ENCODE measurements at regions not wholly inside any gene's neighbourhood (a gene's known extent, or its start where the extent isn't known, plus 50 kb on each side); places are given as distances from the start of the nearest gene placed in this dataset.
A peak's percentile ranks its signal among the peaks of the same experiment; 100 is the strongest.

- DNase-seq, result no peak
- no peak for TF ChIP-seq GATA1 (IDR thresholded peaks at IDR 0.05; ENCODE audit: low read depth, low read length)
- no peak for TF ChIP-seq POLR2A (IDR thresholded peaks at IDR 0.05; ENCODE audit: low read length)
Observed at GRCh38 chrX:103158317-103158621, 56.6 kb upstream of the BEX4 start.

DNA sequence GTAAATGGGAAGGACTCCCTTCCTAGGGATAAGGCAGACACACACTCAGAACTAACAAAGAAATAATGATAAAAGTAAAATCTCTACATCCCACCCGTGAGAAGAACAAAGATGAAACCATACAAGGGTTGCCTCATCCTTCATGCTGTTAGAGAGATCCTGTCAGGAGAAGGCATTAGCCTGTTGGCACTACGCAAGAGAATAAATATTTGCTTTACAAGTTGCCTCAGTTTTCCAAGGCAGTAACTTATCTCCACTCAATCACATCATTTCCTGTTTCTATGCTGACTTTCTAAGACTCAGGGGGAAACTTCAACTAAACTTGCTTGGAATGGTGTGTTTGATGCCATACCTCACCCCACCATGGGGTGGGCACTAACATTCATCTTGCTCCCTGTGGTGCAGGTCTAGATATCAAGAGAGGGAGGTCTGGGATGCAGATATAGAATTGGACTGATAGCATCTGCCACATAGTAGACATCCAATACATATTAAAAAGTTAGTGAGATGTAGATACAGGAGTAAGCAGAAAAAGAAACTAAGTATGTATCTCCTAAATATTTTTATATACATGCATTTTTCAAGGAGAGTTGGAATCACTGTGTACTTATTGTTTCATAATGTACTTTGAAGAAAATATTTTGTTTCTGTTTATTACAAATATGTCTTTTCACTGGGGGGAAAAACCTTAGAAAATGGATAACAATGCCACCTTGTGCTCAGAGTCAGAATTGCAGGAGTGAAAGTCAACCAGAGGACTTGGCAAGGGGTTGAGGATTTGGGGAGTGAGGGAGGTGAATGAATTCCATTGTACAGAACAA lies 57.2 kb upstream of the BEX4 start:
- peak; percentile 46 to 70 for DNase-seq

GRCh38 chrX:103155201-103155600 lies 59.7 kb upstream of the BEX4 start:
- DNase-seq, result no peak
- TF ChIP-seq POLR2A (IDR thresholded peaks at IDR 0.05; ENCODE audit: low read length), result no peak
- no peak for TF ChIP-seq GATA1 (IDR thresholded peaks at IDR 0.05; ENCODE audit: low read depth, low read length)

More for the DNA sequence above, 57.2 kb upstream of the BEX4 start:
- TF ChIP-seq POLR2A (IDR thresholded peaks at IDR 0.05; ENCODE audit: low read length) (no peak), GATA1 (IDR thresholded peaks at IDR 0.05; ENCODE audit: low read depth, low read length) (no peak)

GRCh38 chrX:103153661-103154060 lies 60.7 kb upstream of the NXF3 start:
- TF ChIP-seq GATA1 (IDR thresholded peaks at IDR 0.05; ENCODE audit: low read depth, low read length) (no peak), POLR2A (IDR thresholded peaks at IDR 0.05; ENCODE audit: low read length) (no peak)
- DNase-seq, result no peak

- no peak for TF ChIP-seq GATA1 (IDR thresholded peaks at IDR 0.05; ENCODE audit: low read depth, low read length)
- no peak for TF ChIP-seq POLR2A (IDR thresholded peaks at IDR 0.05; ENCODE audit: low read length)
- DNase-seq, result no peak
Observed at GRCh38 chrX:103151799-103152198, 58.9 kb upstream of the NXF3 start.

DNA sequence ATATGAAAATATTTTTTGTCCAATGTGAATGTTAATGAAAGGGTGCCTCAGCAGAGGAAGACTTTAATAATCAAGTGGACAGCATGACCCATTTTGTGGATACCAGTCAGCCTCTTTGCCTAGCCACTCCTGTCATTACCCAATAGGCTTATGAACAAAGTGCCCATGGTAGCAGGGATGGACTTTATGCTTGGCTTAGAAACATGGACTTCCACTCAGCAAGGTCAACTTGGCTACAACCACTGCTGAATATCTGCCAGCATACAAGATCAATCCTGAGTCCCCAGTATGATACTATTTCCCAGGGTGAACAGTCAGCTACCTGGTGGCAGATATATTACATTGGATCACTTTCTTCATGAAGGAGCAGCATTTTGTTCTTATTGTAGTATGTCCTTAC lies 56.7 kb upstream of the NXF3 start:
- DNase-seq, result no peak
- no peak for TF ChIP-seq GATA1 (IDR thresholded peaks at IDR 0.05; ENCODE audit: low read depth, low read length)
- no peak for TF ChIP-seq POLR2A (IDR thresholded peaks at IDR 0.05; ENCODE audit: low read length)

- no peak for DNase-seq
- TF ChIP-seq GATA1 (IDR thresholded peaks at IDR 0.05; ENCODE audit: low read depth, low read length) (no peak), POLR2A (IDR thresholded peaks at IDR 0.05; ENCODE audit: low read length) (no peak)
Observed at GRCh38 chrX:103148075-103148474, 55.1 kb upstream of the NXF3 start.
